ENCODE measurements at regions not wholly inside any gene's neighbourhood (a gene's known extent, or its start where the extent isn't known, plus 50 kb on each side); places are given as distances from the start of the nearest gene placed in this dataset.

DNA sequence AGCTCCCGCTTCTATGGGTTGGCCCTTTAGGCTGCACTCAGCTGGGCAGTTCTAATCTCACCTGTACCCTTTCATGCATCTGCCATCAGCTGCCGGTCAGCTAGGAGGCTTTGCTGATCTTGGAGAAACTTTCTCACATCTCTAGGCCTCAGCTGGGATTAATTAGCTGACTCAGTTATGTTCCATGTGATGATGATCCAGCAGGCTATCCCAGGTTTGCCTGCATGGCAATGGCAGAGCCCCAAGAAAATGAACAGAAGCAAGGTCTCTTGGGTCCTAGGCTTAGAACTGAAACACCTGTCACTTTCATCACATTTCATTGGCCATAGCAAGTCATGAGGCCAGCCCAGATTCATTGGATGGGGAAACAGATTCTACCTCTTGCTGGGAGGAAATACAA lies 304.6 kb upstream of the TBC1D5 start:
- H3K4me3 ChIP-seq (ENCODE audit: low read depth, low read length), result no peak overlapping the region
- TF ChIP-seq, protein P1, sequence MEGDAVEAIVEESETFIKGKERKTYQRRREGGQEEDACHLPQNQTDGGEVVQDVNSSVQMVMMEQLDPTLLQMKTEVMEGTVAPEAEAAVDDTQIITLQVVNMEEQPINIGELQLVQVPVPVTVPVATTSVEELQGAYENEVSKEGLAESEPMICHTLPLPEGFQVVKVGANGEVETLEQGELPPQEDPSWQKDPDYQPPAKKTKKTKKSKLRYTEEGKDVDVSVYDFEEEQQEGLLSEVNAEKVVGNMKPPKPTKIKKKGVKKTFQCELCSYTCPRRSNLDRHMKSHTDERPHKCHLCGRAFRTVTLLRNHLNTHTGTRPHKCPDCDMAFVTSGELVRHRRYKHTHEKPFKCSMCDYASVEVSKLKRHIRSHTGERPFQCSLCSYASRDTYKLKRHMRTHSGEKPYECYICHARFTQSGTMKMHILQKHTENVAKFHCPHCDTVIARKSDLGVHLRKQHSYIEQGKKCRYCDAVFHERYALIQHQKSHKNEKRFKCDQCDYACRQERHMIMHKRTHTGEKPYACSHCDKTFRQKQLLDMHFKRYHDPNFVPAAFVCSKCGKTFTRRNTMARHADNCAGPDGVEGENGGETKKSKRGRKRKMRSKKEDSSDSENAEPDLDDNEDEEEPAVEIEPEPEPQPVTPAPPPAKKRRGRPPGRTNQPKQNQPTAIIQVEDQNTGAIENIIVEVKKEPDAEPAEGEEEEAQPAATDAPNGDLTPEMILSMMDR (IDR thresholded peaks at IDR 0.05; ENCODE audit: insufficient read depth, low read depth, low read length, missing control alignments), result no peak
- DNase-seq (ENCODE audit: low read depth), result no peak

DNA sequence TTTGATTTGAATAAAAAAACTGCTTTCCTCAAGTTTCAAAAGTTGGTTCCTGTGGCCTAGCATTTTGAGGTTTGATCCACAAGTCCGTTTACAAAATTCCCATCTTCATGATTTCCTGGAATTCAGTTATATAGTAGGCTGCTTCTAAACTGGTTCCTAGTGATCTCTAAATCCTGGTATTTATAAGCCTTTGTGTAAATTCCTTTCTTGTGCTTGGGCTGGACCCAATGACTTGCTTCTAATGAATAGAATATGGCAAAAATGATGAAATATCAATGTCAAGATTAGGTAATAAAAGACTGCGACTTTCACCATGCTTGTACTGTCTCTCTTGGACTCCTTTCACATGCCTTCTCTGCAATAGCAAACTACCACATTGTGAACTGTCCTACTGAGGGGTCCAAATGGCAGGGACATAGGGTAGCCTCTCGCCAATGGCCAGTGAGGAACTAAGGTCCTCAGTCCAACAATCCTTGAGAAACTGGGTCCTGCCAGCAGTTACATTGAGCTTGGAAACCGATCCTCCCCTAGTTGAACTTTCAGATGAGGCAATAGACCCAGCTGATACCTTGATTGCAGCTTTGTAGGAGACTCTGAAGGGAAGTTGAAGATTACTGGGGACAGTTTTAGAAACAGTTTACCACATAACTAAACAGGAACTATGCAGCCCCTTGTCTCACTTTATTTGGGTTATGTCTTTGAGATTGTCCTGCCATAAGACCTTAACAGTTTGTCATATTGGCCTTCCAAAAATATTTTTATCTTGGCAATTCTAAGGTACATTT lies 303.9 kb upstream of the TBC1D5 start:
- H3K4me3 ChIP-seq (ENCODE audit: low read depth, low read length), result no peak overlapping the region
- TF ChIP-seq, protein P1 (IDR thresholded peaks at IDR 0.05; ENCODE audit: insufficient read depth, low read depth, low read length, missing control alignments), result no peak
- DNase-seq (ENCODE audit: low read depth), result no peak

DNA sequence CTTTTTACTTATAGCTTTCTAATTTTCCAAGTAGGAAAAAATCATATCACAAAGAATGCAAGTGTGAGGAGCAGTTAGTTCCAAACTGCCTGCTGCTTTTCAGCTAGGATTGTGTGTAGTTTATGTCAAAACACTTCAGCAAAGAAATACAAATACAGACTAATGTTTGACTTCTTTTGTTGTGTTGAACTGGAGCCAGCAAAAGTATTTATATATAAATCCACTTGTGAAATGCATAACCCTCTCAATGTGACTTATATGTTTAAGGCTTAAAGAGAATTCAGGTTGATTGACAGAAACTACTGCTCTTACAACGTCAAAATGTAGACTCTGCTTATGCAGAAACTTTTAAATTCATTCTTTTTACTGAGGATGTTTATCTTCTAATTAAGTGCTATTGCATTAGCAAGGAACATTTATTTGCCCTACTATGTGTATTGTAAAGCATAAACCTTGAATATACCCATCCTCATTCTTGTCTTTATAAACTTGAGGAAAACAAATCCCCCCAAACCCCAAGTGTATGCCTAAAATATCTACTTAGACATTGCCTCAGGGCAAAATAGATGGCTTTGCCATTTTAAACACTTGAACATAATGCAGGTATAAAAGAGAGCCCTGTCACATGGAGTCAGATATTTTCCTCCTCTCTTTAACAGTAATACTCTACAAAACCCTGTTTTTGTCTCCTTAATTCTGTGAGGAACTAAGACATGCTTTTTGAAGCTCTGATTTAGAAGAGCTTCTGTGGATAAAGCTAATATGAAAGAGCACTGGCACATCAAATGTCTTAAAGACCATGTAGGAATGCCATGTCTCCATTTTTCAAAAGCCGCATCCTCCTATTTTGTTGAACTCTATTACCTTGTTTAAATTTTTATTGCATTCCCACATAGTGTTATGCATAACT lies 302.8 kb upstream of the TBC1D5 start:
- TF ChIP-seq, protein P1 (IDR thresholded peaks at IDR 0.05; ENCODE audit: insufficient read depth, low read depth, low read length, missing control alignments), result no peak
- DNase-seq (ENCODE audit: low read depth), result no peak

DNA sequence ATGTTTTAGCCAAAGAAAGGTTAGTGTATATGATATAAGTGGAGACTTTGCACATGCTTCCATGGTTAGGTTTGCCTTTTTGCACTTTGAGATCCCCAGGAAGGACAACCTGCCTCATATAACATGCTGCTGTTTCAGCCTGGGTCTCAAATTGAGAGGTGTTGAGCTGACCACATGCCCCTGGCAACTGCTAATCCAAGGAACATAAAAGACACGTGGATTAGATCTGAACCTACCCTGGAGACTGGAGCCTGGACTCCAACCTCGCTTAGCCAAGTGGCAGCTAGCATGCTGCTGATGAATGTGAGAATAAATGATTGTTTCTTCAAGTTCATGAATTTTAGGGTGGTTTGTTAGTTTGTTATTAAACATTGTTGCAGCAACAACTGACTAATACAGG lies 301.8 kb upstream of the TBC1D5 start:
- TF ChIP-seq, protein P1 (IDR thresholded peaks at IDR 0.05; ENCODE audit: insufficient read depth, low read depth, low read length, missing control alignments), result no peak
- DNase-seq (ENCODE audit: low read depth), result no peak

More for the DNA sequence above, 302.8 kb upstream of the TBC1D5 start:
- H3K4me3 ChIP-seq (ENCODE audit: low read depth, low read length), result no peak overlapping the region

DNA sequence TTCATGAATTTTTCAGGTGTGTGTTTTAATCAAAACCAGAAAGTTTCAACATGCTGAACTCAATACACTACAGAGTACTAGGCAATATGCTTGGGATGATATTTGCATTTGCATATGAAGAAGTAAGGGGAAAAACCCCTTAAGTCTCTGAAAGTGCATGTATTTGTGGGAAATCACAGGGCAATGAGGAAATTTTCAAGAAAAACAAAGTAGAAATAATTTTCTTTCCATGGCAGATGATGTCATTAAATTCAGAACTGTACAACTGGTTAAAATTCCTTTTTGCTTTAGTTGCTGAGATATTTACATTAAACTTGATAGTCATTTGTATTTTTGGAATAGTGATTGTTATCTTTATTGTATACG lies 294.0 kb upstream of the TBC1D5 start:
- no peak overlapping the region for H3K4me3 ChIP-seq (ENCODE audit: low read depth, low read length)
- TF ChIP-seq, protein P1 (IDR thresholded peaks at IDR 0.05; ENCODE audit: insufficient read depth, low read depth, low read length, missing control alignments), result no peak
- DNase-seq (ENCODE audit: low read depth), result no peak

More for the DNA sequence above, 301.8 kb upstream of the TBC1D5 start:
- H3K4me3 ChIP-seq (ENCODE audit: low read depth, low read length), result no peak overlapping the region

DNA sequence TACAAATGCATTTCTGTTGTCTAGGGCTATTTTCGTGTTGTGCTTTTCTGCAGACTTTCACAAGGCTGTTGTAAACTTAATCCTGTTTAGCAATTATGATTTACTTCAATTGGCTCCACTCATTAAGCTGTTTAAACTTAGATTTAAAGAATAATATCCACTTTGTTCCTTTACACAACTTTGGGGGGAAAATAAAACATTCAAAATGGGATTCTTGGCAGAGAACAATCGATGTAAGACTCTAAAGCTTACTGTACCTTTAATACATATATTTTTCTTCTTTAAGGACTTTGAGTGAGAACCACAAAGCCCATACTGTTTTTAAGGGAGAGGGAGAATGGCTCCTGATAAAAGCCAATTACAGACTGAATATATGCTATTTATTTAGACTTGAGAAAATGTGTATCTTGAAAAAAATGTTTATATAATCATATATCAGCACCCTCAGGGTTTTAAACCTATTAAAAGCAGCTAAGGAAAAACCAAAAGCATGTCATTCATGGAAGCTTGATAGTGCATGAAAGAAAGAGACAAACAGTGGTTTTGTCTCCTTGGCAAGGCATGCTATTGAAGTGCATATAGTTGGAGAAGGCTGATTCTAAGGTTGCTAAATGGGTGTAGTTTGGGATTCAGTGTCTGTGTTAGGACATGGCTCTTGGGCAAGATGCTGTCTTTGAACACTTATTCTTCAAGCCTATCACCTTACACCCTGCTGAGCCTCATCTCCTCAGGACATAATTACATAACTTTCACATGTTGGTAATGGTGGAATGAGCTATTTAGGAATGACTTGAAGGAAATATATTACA lies 293.4 kb upstream of the TBC1D5 start:
- DNase-seq (ENCODE audit: low read depth), result no peak
- H3K4me3 ChIP-seq (ENCODE audit: low read depth, low read length), result no peak overlapping the region
- TF ChIP-seq, protein P1 (IDR thresholded peaks at IDR 0.05; ENCODE audit: insufficient read depth, low read depth, low read length, missing control alignments), result no peak

Measured in GM12865 (cell line).